Hepatocyte (in vitro differentiated cells): ENCODE measurements at regions not wholly inside any gene's neighbourhood (a gene's known extent, or its start where the extent isn't known, plus 50 kb on each side); places are given as distances from the start of the nearest gene placed in this dataset.

ENCODE experiments used
- CTCF ChIP-seq: fragments of 200-600 bp; sonication (generic); IDR thresholded peaks from 2 replicates; pipeline ENCODE4 v1.5.1; 2016; ENCODE audit warnings: antibody characterized with exemption, mild to moderate bottlenecking; ENCODE audit not compliant: poor library complexity
- EZH2 ChIP-seq: fragments of 200-600 bp; sonication (generic); IDR thresholded peaks from 2 replicates; pipeline ENCODE4 v1.6.1; 2016; ENCODE audit warnings: antibody characterized with exemption, mild to moderate bottlenecking, borderline replicate concordance
- EZH2phosphoT487 ChIP-seq: fragments of 200-600 bp; sonication (generic); IDR thresholded peaks from one replicate; pipeline ENCODE4 v1.6.1; 2018; ENCODE audit warnings: antibody characterized with exemption, mild to moderate bottlenecking, low read depth, moderate library complexity; ENCODE audit not compliant: unreplicated experiment, severe bottlenecking

- TF ChIP-seq CTCF (no peak), EZH2 (no peak), EZH2phosphoT487 (no peak)
These were observed 223.3 kb downstream of the METTL4 start for GRCh38 chr18:2348003-2348402.
